Endothelial cell (in vitro differentiated cells): ENCODE measurements at regions not wholly inside any gene's neighbourhood (a gene's known extent, or its start where the extent isn't known, plus 50 kb on each side); places are given as distances from the start of the nearest gene placed in this dataset.

ENCODE experiments used
- DNase-seq: peaks from one replicate; pipeline ENCODE4 v3.0.0; 2021; ENCODE audit warnings: low spot score
- H3K27ac Mint-ChIP-seq: one replicate; pipeline ENCODE4 v1.8.0; 2021; ENCODE audit warnings: mixed read lengths, inconsistent platforms; ENCODE audit not compliant: unreplicated experiment
- H3K27me3 Mint-ChIP-seq: one replicate; pipeline ENCODE4 v1.8.0; 2021; ENCODE audit warnings: mild to moderate bottlenecking, moderate library complexity, mixed read lengths, inconsistent platforms; ENCODE audit not compliant: unreplicated experiment
- H3K36me3 Mint-ChIP-seq: one replicate; pipeline ENCODE4 v1.8.0; 2021; ENCODE audit warnings: mild to moderate bottlenecking, low read depth, mixed read lengths, inconsistent platforms; ENCODE audit not compliant: unreplicated experiment
- H3K4me1 Mint-ChIP-seq: one replicate; pipeline ENCODE4 v1.8.0; 2021; ENCODE audit warnings: mild to moderate bottlenecking, mixed read lengths, inconsistent platforms; ENCODE audit not compliant: unreplicated experiment
- H3K4me3 Mint-ChIP-seq: one replicate; pipeline ENCODE4 v1.8.0; 2021; ENCODE audit warnings: mild to moderate bottlenecking, mixed read lengths, inconsistent platforms; ENCODE audit not compliant: unreplicated experiment
- H3K9me3 Mint-ChIP-seq: one replicate; pipeline ENCODE4 v1.8.0; 2021; ENCODE audit warnings: mixed read lengths, inconsistent platforms; ENCODE audit not compliant: unreplicated experiment
- CTCF ChIP-seq: fragments of 200-600 bp; sonication (generic); IDR thresholded peaks from one replicate; pipeline ENCODE4 v1.5.0; 2021; ENCODE audit warnings: antibody characterized with exemption; ENCODE audit not compliant: unreplicated experiment

- Mint-ChIP-seq H3K9me3 (no peaks in the 10 kb centered on the region), H3K36me3 (no peaks in the 10 kb centered on the region), H3K4me3 (no peak overlapping the region), H3K27ac (no peak overlapping the region), H3K27me3 (peaks cover 2% of the 10 kb centered on the region), H3K4me1 (no peaks in the 10 kb centered on the region)
- TF ChIP-seq CTCF = no peak
- no peak for DNase-seq
Observed at GRCh38 chr5:135196483-135196882, 162.5 kb upstream of the PITX1 start.

- Mint-ChIP-seq H3K4me3 (no peak overlapping the region), H3K9me3 (no peaks in the 10 kb centered on the region)
- DNase-seq = no peak
Observed at GRCh38 chr5:135195270-135195608, 161.2 kb upstream of the PITX1 start.

GRCh38 chr5:135194573-135195269, 160.7 kb upstream of the PITX1 start:
- no peak overlapping the region for H3K27ac Mint-ChIP-seq
- peaks cover 2% of the 10 kb centered on the region for H3K27me3 Mint-ChIP-seq
- H3K4me1 Mint-ChIP-seq = peaks cover 2% of the 10 kb centered on the region

More at GRCh38 chr5:135195270-135195608, 161.2 kb upstream of the PITX1 start:
- Mint-ChIP-seq H3K4me1 (peaks cover 2% of the 10 kb centered on the region), H3K27ac (no peak overlapping the region), H3K36me3 (no peaks in the 10 kb centered on the region), H3K27me3 (peaks cover 2% of the 10 kb centered on the region)
- no peak for TF ChIP-seq CTCF

GRCh38 chr5:135194126-135194488, 160.1 kb upstream of the PITX1 start:
- Mint-ChIP-seq H3K36me3 (no peaks in the 10 kb centered on the region), H3K4me3 (no peak overlapping the region), H3K9me3 (no peaks in the 10 kb centered on the region), H3K4me1 (peaks cover 2% of the 10 kb centered on the region), H3K27ac (no peak overlapping the region), H3K27me3 (peaks cover 2% of the 10 kb centered on the region)
- no peak for TF ChIP-seq CTCF
- DNase-seq = no peak

More at GRCh38 chr5:135194573-135195269, 160.7 kb upstream of the PITX1 start:
- DNase-seq = no peak
- TF ChIP-seq CTCF = no peak
- Mint-ChIP-seq H3K36me3 (no peaks in the 10 kb centered on the region), H3K4me3 (no peak overlapping the region), H3K9me3 (no peaks in the 10 kb centered on the region)

- H3K9me3 Mint-ChIP-seq = no peaks in the 10 kb centered on the region
- no peaks in the 10 kb centered on the region for H3K36me3 Mint-ChIP-seq
- no peak overlapping the region for H3K27ac Mint-ChIP-seq
- DNase-seq = no peak
- TF ChIP-seq CTCF = no peak
- peaks cover 2% of the 10 kb centered on the region for H3K4me1 Mint-ChIP-seq
- peaks cover 2% of the 10 kb centered on the region for H3K27me3 Mint-ChIP-seq
- H3K4me3 Mint-ChIP-seq = no peak overlapping the region
Observed at GRCh38 chr5:135193213-135194125, 159.4 kb upstream of the PITX1 start.
